ACHN (cell line): ENCODE measurements at regions not wholly inside any gene's neighbourhood (a gene's known extent, or its start where the extent isn't known, plus 50 kb on each side); places are given as distances from the start of the nearest gene placed in this dataset.
"Not testable (repeated sequence)": the region's sequence is repeated elsewhere in the genome, so short reads cannot be mapped to it uniquely, and the experiment has no call there.

Source experiments
- DNase-seq: peaks from one replicate; pipeline ENCODE4 v3.0.0-alpha.2; 2015
- in situ Hi-C: cut with HindIII; loops from 2 replicates; pipeline ENCODE4 v1.10.0; 2017; ENCODE audit warnings: low sequenced_read_pairs, low pct_ligation_motif_present, low pct_unique_long_range_greater_than_20kb

DNA sequence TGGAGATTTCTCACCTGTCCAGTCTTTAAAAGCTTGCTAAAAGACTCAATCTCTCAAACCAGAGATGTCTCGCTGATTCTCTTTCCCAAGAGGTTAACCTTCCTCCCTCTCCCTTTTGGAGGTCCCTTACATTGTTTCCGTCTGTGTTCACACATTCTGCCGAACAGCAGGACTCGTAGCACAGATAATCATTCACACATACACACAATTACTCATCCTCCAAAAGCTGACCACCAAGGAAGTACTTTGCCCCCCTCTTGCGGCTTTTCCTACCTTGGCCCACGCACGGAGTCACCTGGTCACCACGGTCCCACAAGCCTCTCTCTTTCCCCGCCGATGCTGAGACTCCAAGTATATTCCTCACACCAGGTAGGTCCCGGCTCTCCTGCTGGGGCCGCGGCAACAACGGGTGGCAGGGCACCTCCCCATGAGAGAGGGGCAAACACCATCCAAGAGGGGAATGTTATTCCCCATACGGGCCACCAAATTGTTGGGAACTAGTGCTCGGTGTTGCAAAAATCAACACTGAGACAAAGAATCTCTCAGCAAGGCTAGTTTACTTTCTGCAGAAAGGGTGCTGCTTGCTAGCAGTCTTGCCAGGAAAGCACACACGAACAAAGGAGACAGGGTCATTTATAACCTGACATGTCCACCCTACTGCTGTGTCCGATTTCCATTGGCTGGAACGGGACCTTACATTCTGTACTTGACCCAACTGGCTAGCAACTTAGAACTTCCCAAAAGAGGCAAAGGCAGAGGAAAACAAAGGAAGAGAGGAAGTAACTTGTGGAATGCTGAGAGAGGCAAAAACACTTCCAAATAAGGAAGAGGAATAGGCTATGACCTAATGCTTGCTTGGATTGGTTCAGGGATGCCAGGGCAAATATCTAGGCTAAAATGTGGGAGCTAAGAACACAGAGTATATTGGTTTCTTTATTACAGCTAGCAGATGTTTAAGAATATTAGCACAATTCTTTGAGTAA, 102.1 kb upstream of the NECTIN3 start:
- no peak for DNase-seq
- in situ Hi-C loops, result no loop called here

DNA sequence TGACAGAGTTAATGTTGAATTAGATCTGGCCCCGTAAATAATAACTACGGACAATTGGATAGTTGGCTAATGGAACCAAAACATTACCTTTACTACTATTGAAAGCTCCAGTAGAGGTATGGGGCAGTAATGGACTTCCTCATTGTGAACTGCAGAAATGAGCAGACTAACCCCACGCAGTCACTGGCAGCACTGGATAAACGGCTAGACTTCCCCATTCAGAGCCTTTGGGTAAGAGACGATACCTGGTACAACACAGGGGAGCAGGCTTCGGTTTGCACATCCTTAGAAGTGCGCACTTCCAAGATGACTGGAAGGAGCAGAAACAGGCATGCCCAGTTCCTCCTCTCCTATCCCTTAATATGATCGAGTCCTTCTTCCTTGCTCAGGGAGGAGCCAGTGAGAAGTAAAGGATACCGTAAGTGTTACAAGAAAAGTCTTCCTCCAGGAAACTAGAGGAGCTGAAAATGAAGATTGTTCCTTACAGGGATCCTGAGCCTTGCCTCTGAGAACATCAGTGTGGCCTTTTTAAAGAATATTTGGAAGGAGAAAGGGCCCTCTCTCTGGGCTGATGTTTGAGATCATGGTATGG, 100.5 kb upstream of the NECTIN3 start:
- no peak for DNase-seq
- in situ Hi-C loops, result no loop called here

DNA sequence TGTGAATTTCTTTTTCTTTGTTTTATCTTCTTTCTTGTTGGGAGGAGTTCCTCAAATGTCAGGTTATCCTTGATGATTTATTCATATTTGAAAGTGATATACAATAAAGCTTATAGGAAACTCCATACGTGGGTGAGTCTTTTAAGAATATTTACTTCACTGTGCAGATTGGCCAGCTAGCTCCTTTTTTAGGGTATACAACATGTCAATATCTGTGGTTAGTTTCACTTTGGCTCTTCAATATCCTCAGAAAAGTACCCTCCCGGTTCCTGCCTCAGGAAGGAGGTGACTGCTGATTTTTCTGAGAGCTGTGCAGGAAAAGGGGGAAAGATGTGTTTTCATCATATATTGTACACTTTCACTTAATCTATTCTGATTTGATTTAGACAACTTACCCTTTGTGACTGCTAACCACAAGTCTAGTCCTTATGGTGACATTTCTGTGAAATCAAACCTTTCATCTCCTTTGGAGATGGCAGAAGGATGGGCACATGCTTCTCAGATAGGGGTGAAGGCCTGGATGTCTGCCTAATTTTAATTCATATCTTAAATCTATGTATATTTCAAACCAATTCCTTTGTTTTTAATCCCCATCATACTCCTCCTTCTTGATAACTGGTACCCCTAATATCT, 98.2 kb upstream of the NECTIN3 start:
- in situ Hi-C loops, result no loop called here
- DNase-seq, result no peak

DNA sequence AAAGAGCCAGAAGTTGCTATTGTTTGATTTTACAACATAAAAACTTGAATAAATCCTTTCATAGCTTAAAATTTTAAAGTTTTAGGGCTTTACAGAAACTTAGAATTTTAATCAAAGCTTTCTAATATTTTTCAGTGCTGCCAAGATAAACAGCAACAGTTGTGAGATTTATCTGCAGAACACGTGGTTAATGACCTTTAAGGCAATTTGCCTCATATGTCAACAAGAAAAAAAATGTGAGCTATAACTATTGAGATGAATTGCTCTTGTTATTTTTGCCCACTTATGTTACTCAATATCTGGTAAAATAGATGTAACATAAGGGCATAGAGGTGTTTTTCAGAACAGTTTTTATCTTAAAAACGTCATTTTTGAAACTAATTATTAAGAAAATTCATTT, 96.7 kb upstream of the NECTIN3 start:
- in situ Hi-C loops, result no loop called here
- no peak for DNase-seq

DNA sequence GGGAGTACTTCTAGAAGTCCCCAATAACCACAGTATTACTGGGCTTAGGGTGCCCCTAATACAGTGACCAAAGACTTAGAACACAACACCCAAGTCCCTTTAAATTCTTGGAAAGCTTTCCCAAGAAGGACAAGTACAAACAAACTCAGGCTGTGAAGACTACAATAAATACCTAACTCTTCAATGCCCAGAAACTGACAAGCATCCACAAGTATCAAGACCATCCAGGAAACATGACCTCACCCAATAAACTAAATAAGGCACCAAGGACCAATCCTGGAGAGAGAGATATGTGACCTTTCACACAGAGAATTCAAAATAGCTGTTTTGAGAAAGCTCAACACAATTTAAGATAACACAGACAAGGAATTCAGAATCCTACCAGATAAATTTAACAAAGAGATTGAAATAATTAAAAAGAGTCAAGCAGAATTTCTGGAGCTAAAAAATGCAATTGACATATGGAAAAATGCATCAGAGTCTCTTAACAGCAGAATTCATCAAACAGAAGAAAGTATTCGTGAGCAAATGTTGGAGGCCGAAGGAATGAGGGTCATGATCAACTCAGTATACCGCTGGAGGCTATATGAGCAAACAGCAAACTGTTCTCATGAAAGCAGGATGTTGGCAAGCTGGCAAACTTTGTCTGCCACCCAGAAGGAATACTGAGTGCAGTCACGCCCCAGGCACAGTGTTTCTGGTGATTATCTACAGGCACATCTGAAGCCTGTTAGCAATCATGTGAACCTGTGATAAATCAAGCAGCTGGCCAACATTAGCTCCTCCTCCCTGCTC, 87.0 kb upstream of the NECTIN3 start:
- no peak for DNase-seq
- in situ Hi-C loops, result no loop called here

DNA sequence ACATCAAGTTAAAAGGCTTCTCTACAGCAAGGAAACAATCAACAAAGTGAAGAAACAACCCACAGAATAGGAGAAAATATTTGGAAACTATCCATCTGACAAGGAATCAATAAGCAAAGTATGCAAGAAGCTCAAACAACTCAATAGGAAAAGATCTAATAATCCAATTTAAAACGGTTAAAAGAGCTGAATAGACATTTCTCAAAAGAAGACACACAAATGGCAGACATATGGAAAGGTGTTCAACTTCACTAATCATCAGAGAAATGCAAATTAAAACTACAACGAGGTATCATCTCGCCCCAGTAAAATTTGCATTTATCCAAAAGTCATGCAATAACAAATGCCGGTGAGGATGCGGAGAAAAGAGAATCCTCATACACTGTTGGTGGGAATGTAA, 82.2 kb upstream of the NECTIN3 start:
- in situ Hi-C loops, result no loop called here
- no peak for DNase-seq

DNA sequence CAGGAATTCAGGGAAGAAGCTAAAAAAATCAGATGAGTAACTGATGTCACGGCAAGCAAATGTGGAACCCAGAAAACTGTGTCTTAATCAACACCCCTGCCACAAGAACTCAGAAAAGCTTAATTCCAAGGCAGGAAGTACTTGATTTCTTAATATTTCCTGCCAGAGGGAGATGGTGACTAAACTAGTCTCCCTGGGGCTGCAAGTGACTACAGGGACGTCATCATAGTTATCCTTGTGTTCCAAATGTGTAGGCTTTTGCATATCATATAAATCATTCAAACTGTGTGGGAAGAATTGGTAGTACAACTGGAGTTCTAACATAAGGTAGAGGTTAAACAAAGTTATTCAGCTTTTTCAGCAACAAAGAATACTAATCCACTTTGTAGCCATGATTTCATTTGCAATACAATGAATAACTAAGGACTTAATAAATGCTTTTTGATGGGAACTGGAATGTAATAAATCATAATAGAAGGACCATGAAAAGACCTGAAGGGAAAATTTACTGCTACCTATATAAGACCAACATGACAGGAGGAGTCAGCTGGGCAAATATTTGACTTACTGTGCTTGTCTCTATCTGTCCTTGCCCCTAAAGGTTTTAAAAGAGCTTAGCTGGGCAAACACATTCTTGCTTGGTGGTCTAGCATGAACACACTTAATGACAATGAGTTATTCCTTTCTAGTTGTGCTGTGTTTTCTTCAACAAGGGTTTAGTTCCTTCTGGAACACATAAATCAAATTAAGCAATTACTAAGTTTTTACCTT, 76.0 kb upstream of the NECTIN3 start:
- in situ Hi-C loops, result no loop called here
- no peak for DNase-seq

DNA sequence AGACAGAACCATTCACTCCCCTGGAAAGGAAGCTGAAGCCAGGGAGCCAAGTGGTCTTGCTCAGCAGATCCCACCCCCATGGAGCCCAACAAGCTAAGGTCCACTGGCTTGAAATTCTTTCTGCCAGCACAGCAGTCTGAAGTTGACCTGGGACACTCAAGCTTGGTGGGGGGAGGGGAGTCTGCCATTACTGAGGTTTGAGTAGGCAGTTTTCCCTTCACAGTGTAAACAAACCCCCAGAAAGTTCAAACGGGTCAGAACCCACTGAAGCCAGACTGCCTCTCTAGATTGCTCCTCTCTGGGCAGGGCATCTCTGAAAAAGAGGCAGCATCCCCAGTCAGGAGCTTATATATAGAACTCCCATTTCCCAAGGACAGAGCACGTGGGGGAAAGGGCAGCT, 72.8 kb upstream of the NECTIN3 start:
- in situ Hi-C loops, DNase-seq: not testable (repeated sequence)

DNA sequence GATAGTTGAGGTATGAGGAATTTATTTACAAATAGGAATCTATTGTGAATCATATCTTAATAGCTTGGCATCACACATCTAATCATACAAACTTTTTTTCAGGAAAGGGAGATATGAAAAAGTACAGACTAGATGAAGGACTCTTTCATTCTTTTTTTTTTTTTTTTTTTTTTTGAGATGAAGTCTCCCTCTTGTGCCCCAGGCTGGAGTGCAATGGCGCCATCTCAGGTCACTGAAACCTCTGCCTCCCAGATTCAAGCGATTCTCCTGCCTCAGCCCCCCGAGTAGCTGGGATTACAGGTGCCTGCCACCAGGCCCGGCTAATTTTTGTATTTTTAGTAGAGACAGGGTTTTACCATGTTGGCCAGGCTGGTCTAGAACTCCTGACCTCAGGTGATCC, 65.1 kb upstream of the NECTIN3 start:
- in situ Hi-C loops, result not testable (repeated sequence)
- DNase-seq, result peak; percentile 7

DNA sequence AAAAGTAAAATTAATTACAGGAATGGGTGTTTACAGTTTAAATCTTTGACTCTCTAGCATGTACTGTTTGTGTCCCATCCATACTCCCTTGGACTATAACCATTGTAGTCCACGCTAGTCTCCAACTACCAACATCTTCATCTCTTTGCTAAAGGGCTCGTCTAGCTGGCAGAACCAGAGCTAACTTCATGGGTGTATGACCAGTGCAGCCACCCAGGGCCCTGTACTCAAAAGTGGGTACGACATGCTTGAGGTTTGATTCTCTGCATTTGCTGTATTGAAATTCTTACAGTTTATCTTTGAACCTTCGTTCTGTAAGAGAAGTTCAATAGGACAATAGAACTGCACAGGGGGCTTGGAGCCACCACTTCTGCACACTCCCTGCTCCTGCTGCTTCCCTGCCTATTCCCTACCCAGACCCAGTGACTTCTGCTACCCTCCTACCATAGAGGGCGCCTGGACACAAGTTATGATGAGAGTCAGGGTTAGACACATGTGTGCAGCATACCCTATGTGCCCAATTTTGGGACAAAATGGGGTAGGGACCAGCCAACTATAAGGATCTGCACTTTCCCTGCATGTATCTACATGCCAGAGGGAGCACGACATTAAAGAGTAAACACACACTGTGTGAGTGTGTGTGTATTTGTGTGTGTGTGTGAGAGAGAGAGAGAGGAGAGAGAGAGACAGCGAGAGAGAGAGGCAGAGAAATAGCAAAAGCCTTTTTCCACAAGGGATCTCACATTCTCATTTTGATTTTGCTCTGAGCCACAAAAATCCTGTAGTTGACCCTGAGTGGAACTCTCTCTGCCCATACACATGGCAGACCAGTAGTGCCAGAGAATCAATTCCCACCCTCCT, 59.0 kb upstream of the NECTIN3 start:
- in situ Hi-C loops, result no loop called here

More for the DNA sequence above, 59.0 kb upstream of the NECTIN3 start:
- DNase-seq, result peak; percentile 38
